Muscle layer of duodenum (tissue), 2 donors: ENCODE measurements at regions not wholly inside any gene's neighbourhood (a gene's known extent, or its start where the extent isn't known, plus 50 kb on each side); places are given as distances from the start of the nearest gene placed in this dataset.

Experiments
- H3K27ac ChIP-seq: one replicate; pipeline ENCODE4 v1.7.0; 2013; ENCODE audit warnings: mild to moderate bottlenecking, low read length
- H3K27me3 ChIP-seq: one replicate; pipeline ENCODE4 v1.7.0; 2013; ENCODE audit warnings: low read depth, mild to moderate bottlenecking, control low read depth, low read length
- H3K36me3 ChIP-seq, 2 donors: one replicate each; pipeline ENCODE4 v1.7.0; 2013; ENCODE audit warnings: low read length in 2 of 2, control low read depth in 1 of 2, mild to moderate bottlenecking in 1 of 2; ENCODE audit not compliant: insufficient read depth in 2 of 2, control insufficient read depth in 1 of 2
- H3K4me1 ChIP-seq, 2 donors: one replicate each; pipeline ENCODE4 v1.7.0; 2013; ENCODE audit warnings: low read length in 2 of 2, mild to moderate bottlenecking in 2 of 2, control low read depth in 1 of 2, moderate library complexity in 1 of 2; ENCODE audit not compliant: insufficient read depth in 2 of 2, control insufficient read depth in 1 of 2
- H3K4me3 ChIP-seq, 2 donors: one replicate each; pipeline ENCODE4 v1.7.0; 2013; ENCODE audit warnings: low read length in 2 of 2, low read depth in 1 of 2, mild to moderate bottlenecking in 1 of 2
- H3K9me3 ChIP-seq, 2 donors: one replicate each; pipeline ENCODE4 v1.7.0; 2013; ENCODE audit warnings: low read length in 2 of 2, control low read depth in 1 of 2, mild to moderate bottlenecking in 1 of 2; ENCODE audit not compliant: control insufficient read depth in 1 of 2
- donor health status: healthy.

DNA sequence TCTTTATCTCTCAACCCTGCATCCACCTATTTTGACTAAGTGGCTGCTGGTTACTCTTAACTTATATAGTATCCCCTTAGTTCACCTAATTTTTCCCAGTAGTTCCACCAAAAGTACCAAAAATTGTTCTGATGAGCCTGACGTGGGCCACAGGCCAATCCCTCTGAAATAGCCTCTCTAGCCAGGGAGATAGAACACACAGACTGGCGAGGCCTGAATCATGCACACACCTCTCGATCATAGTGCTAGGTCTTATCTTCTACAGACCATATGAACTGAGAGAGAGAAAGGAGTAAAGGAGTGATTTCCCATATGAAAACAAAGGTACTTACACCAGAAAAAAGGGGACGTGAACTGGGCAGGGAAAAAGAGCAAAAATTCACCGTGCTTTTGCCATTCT lies 72.5 kb upstream of the ADAMTS9 start:
- H3K36me3 ChIP-seq: no peaks in the 10 kb centered on the region
- H3K27me3 ChIP-seq: no peaks in the 10 kb centered on the region
- H3K27ac ChIP-seq: no peak overlapping the region
- H3K9me3 ChIP-seq: no peaks in the 10 kb centered on the region
- H3K4me1 ChIP-seq: peaks cover 0 to 7% of the 10 kb centered on the region in 2 donors
- H3K4me3 ChIP-seq: no peak overlapping the region

GRCh38 chr3:64759811-64760210 lies 72.0 kb upstream of the ADAMTS9 start:
- Histone ChIP-seq H3K9me3 (no peaks in the 10 kb centered on the region), H3K4me1 (peaks cover 0 to 7% of the 10 kb centered on the region in 2 donors), H3K4me3 (no peak overlapping the region), H3K36me3 (no peaks in the 10 kb centered on the region), H3K27ac (no peak overlapping the region), H3K27me3 (no peaks in the 10 kb centered on the region)

GRCh38 chr3:64756398-64756986 lies 68.7 kb upstream of the ADAMTS9 start:
- no peak overlapping the region for H3K4me3 ChIP-seq
- peaks cover 0 to 11% of the 10 kb centered on the region in 2 donors for H3K36me3 ChIP-seq
- no peaks in the 10 kb centered on the region for H3K9me3 ChIP-seq
- H3K27ac ChIP-seq: no peak overlapping the region
- H3K27me3 ChIP-seq: no peaks in the 10 kb centered on the region
- peaks cover 0 to 7% of the 10 kb centered on the region in 2 donors for H3K4me1 ChIP-seq

DNA sequence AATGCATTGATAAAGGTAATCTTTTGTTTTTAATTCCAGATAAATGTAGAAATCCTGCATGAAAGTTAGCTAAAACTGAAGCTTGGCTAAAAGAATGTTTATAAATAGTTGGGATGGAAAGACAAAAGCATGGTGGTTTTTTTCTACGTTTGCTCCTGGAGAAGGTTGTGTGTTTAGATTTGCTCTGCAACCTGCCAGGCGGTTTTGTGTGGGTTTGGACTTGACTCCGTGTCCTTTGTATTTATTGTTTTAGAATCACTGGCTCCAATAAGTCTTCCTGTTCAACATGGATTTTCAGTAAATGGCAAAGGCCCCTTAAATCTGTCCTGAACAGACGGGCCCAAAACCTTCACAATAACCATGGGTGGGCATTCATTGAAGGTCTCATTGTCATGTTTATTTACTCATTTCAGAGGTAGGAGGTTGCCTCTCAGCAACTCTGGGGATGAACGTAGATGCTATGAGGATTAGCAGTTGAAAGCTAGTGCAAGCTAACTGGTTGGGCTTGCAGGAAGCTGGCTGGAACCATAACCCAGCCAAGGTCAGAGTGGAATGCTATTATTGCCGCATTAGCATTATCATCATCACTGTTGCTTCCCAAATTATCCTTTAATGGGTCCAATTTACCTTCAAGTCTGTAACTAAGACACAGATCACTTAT lies 60.6 kb upstream of the ADAMTS9 start:
- Histone ChIP-seq H3K36me3 (no peaks in the 10 kb centered on the region), H3K4me1 (peaks cover 0 to 21% of the 10 kb centered on the region in 2 donors), H3K27ac (no peak overlapping the region), H3K4me3 (no peak overlapping the region), H3K27me3 (no peaks in the 10 kb centered on the region), H3K9me3 (no peaks in the 10 kb centered on the region)

- H3K9me3 ChIP-seq: no peaks in the 10 kb centered on the region
- H3K27me3 ChIP-seq: no peaks in the 10 kb centered on the region
- no peak overlapping the region for H3K27ac ChIP-seq
- H3K36me3 ChIP-seq: no peaks in the 10 kb centered on the region
- no peak overlapping the region for H3K4me3 ChIP-seq
- peaks cover 0 to 21% of the 10 kb centered on the region in 2 donors for H3K4me1 ChIP-seq
Observed at GRCh38 chr3:64747679-64748078, 59.9 kb upstream of the ADAMTS9 start.

- H3K4me1 ChIP-seq: peaks cover 0 to 19% of the 10 kb centered on the region in 2 donors
- H3K4me3 ChIP-seq: no peak overlapping the region
- no peak overlapping the region for H3K27ac ChIP-seq
- H3K27me3 ChIP-seq: no peaks in the 10 kb centered on the region
- no peaks in the 10 kb centered on the region for H3K9me3 ChIP-seq
- no peaks in the 10 kb centered on the region for H3K36me3 ChIP-seq
Observed at GRCh38 chr3:64743887-64744243, 56.1 kb upstream of the ADAMTS9 start.

- Histone ChIP-seq H3K4me3 (no peak overlapping the region), H3K27ac (no peak overlapping the region), H3K36me3 (no peaks in the 10 kb centered on the region), H3K27me3 (no peaks in the 10 kb centered on the region), H3K9me3 (no peaks in the 10 kb centered on the region), H3K4me1 (peaks cover 0 to 14% of the 10 kb centered on the region in 2 donors)
Observed at GRCh38 chr3:64743156-64743886, 55.5 kb upstream of the ADAMTS9 start.

- H3K4me1 ChIP-seq: no peaks in the 10 kb centered on the region
- H3K27me3 ChIP-seq: no peaks in the 10 kb centered on the region
- no peaks in the 10 kb centered on the region for H3K9me3 ChIP-seq
- H3K4me3 ChIP-seq: no peak overlapping the region
- H3K36me3 ChIP-seq: no peaks in the 10 kb centered on the region
- no peak overlapping the region for H3K27ac ChIP-seq
Observed at GRCh38 chr3:64741341-64741740, 53.5 kb upstream of the ADAMTS9 start.

DNA sequence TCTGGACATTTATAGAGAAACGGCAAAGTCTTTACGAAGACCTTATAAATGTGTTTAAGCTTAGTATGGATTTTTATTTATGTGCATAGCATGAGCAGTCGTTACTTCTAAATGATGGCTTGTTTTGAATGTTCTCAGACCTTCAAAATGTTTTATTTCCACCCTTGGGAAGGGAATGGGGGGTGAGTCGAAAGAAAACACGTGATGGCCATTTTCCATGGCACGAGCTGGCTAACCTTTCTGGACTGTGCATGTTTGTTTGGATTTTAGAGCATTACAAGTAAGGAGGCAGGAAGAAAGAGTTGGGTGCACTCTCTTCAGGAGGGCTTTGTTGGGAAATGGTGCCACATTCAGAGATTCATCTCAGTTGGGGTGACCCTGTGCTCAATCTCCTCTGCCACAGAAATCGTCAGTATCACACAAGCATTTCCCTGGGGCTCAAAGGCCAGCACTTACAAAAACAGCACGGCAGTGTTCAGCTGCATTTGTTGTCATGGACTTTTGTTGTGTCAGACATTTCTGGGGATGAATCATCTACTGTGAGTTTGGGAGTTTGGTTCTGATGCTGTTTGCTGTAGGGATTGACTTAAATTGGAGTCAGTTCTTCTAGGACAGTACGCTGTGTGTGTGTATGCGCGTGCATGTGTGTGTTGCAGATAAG lies 52.3 kb upstream of the ADAMTS9 start:
- Histone ChIP-seq H3K27me3 (no peaks in the 10 kb centered on the region), H3K9me3 (no peaks in the 10 kb centered on the region), H3K27ac (no peak overlapping the region), H3K36me3 (no peaks in the 10 kb centered on the region), H3K4me1 (no peaks in the 10 kb centered on the region), H3K4me3 (no peak overlapping the region)
